HG03095 (cell line): ENCODE measurements at regions not wholly inside any gene's neighbourhood (a gene's known extent, or its start where the extent isn't known, plus 50 kb on each side); places are given as distances from the start of the nearest gene placed in this dataset.
"Not testable (repeated sequence)": the region's sequence is repeated elsewhere in the genome, so short reads cannot be mapped to it uniquely, and the experiment has no call there.

Experiments used
- ATAC-seq: cut with Tn5 transposase; IDR thresholded peaks from one replicate; pipeline ENCODE4 v1.9.1; 2021; ENCODE audit warnings: moderate library complexity; ENCODE audit not compliant: unreplicated experiment

DNA sequence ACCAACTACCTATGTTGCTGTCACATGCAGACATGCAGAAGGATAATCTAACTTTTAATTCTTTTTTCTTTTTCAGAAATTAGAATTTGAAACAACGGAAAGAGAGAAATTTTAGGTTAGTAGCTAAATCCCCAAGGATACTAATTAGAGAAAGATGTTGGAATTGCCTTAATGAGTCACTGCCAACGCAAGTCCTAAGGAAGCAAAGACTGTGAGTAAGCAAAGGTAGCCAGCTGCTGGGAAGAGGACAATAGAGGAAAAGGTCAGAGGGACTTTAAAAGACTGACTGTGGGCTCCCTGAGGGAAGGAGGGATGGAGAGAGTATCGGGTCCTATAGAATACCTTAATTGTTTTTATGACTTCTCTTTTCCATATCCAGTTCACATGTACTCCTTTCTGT lies 461.9 kb upstream of the PAPPA start:
- no peak for ATAC-seq

DNA sequence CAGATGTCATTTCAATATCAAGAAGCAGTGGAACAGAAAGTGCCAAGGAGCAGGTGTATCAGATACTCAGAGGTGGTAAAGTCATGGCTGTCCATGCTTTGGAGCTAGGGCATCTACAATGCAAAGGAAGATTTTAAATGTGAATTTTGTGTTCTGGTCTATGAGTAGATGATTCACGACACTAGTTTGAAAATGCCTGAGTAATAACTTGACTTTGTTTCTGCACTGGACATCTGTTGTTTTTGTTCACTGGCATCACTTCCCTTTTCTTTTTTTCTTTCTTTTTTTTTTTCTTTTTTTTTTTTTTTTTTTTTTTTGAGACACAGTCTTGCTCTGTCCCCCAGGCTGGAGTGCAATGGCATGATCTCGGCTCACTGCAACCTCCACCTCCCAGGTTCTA lies 460.7 kb upstream of the PAPPA start:
- not testable (repeated sequence) for ATAC-seq

DNA sequence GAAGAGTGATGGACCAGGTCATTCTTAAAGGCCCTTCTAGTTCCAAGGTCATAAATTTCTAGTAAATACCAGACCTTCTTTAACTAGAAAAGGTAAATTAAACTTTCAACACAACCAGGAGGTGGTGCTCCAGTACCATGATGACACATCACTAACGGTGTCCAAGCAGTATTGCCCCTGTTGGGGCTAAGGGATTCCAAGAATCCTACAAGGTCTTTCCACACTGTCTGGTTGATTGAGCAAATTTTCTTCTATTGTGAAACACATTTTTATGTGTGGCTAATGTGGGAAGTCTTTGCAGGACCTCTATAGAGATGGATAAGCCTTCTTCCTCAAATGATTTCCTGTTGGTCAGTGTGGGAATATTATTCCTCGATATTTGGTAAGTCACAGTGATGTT lies 459.6 kb upstream of the PAPPA start:
- no peak for ATAC-seq

DNA sequence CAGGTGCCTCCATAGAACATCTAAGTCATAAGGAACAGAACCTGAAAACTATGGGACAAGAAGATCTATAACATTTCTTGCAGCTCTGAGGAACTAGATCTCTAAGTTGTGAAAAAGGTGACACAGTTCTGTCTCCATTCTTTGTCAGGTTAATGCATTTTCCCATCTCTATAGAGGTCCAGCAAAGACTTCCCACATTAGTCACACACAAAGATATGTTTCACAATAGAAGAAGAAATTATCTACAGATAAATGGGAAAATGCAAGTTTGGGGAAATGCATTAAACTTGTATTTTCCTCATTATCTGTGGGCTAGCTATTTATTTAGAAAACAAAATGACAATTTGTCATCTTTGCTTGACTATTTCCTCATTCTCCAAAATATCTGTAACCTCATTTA lies 458.6 kb upstream of the PAPPA start:
- no peak for ATAC-seq

DNA sequence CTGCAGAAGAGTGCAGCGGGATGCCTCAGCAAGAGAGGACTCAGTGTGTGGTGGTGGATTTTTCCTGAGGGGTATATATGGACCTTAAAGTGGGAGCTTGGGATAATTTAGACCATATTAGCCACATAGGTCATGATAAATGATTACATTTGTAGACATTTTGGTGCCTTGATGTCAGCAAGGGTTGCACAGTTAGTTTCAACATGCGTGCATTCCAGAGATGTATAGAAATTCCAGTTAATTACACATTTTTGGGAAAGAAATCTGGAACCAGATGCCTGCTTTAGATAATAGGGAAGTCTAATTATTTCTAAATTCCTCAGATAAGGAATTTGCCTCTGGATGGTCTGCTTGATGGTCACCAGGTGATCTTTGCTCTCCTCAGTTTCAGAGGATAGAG lies 440.6 kb upstream of the PAPPA start:
- ATAC-seq, result no peak

DNA sequence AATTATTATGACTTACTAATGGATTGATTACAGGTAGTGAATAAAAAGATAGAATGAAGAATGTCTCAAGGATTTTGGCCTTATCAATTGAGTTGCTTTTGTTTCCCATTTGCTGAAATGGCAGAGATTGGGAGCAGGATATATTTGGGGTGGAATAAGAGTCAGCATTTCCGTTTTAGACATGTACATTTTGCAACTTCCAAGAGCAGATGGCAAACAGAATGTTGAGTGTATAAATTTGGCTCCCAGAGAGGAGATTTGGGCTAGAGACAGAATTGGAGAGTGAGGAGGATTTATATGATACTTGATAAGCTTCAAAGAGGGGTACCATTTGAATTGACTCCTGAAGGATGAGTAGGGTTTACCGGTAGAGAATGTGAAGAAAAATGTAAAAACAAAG lies 437.9 kb upstream of the PAPPA start:
- no peak for ATAC-seq

DNA sequence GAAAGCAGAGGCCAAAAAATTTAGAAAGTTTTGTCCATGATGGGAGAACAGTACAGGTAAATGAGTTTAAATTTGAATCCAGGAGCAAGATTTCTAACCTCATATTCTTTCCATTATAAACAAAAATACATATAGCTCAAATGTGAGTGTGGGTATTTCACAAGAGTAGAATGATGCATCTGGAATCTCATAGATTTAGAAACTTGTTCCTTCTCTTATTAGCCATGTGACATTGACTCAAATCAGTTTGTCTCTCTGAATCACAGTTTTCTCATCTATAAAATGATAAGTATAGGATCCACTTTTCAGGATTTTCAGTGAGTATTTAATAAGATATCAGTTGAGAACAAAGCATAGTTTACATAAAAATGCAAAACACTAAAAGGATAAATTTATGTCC lies 436.3 kb upstream of the PAPPA start:
- no peak for ATAC-seq

DNA sequence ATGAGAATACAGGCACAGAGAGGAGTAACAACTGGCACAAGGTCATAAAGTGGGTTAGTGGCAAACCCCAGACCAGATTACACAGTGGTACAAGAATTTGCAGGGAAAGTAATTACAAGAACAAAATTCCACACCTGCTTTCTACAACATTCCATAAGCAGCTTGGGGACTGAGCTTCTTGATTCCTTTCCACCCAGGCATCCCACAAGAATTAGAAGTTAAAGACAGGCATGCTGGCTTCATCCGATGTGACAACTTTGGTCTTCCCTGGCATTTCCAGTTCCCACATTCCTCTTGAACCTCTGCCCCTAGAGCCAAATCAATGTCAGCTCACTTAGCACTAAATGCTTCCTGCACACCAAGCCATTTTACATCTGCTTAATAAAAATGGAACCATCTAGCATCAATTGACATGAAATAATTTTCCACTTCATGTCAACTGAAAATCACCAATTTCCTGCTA lies 435.8 kb upstream of the PAPPA start:
- ATAC-seq, result no peak

DNA sequence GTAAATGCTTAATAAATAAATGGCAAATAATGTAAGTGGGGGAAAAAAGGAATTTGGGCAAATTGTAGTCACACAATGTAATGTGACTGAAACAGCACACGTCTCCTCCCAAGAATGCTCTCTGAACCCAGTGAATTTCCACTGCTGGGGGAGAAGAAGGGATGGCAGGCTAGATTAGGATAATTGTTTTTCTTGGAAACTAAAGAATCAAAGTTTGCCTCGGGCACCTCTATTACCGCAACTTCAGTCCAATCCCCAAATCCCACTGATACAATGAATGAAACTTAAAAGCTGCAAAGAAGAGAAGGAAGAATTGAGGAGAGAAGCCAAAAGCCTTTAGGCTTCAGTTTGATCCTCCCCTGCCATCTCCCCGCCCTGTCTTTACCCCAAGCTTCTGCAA lies 423.2 kb upstream of the PAPPA start:
- no peak for ATAC-seq

DNA sequence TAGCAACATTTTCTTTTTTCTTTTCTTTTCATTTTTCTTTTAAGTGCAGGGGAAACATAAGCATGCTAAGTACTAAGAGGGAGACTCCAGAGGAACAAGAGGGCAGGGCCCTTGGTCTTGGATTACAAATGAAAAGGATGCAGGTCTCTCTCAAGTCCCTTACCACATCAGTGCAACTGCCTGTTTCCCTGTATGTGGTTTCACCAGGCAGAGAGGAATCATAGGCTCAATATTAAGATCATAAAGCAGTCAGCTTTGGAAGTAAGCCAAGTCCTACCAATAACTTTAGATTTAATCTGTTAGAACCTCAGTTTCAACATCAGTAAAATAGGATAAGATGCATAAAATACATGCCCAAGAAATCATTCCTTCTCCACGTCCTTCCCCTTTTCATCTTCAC lies 422.7 kb upstream of the PAPPA start:
- ATAC-seq, result no peak

DNA sequence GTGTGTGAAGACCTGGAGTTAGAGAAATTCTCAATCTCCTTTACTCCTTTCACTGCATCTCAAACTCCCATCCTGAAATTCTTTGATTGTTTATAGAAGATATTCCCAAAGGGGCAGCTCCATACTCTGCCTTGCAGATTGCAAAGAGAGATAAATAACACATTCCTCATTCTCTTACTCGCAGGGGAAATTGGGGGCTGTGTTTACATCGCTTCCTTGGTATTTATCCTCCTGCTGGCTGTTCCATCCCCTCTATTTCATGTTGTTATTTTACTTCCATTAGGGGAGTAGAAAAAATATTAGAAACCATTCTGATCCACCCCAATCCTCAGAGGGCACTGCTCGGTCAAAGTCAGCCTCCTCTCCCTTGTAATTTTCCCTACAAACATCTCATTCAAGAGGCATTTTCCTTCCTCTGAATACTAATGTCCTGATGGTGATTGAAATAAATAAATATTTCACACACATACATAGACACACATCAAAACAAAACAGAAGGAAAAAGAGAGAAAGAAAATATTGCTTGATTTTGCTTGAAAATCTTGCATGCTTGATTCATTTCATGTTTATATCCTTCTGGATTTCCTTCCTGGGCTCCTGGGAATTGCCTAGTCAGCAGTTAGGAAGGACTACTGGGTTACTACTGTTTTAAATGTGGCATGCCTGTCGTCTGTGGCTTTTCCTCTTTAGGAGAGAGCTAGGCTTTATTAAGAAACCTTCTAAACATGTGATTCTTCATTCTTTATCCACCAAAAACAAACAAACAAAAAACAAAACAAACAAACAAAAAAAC lies 420.1 kb upstream of the PAPPA start:
- no peak for ATAC-seq

DNA sequence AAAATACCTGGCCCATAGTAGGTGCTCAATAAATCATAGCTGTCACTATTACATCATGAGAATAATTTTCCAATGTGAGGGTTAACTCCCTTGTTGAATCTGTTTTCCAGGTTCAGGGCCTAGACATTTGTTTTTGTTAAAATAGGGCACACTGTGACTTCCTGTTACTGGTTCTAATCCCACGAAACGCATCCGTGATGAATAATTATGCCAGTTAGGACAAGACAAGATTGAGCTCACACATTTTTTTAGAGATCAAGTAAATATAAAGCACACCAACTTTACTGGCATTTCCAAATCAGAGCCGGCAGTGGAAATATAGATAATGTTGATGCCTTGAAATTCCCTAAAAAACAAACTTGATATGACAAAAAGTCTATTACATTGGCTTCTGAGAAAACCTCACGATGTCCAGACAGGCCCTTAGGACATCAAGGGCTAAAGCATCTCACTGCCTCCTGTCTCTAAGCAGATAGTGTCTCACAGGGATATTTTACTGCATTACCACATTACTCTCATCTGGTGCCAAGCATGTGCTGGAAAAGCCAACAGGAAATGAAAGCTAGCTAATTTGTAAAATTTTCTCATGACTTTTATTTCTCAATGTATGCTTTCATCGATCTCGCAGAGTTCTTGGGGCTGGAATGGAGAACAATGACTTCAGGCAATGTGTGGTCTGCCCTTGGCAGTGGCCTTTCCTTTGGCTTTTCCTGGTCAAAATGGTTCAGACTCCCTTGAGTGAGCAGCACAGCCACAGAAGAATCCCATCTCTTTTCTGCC lies 414.3 kb upstream of the PAPPA start:
- ATAC-seq, result no peak

DNA sequence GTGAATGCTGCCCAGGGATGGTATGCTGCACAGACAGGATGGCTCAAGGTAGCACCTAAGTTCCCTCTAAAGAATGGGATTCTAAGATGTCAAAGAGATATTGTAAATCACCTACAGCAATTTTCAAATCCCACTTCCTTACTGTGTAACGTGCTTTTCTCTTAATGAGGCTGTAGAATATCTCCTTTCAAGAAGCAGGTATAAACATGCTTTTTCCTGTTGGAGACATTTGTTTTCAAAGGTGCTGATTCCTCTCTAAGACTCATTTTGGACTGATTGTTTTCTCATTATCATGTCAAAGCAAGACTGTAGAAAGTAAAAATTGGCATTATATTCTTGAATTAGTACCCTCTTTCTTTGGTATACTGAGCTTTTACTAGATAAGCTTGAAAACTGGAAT lies 412.6 kb upstream of the PAPPA start:
- no peak for ATAC-seq

DNA sequence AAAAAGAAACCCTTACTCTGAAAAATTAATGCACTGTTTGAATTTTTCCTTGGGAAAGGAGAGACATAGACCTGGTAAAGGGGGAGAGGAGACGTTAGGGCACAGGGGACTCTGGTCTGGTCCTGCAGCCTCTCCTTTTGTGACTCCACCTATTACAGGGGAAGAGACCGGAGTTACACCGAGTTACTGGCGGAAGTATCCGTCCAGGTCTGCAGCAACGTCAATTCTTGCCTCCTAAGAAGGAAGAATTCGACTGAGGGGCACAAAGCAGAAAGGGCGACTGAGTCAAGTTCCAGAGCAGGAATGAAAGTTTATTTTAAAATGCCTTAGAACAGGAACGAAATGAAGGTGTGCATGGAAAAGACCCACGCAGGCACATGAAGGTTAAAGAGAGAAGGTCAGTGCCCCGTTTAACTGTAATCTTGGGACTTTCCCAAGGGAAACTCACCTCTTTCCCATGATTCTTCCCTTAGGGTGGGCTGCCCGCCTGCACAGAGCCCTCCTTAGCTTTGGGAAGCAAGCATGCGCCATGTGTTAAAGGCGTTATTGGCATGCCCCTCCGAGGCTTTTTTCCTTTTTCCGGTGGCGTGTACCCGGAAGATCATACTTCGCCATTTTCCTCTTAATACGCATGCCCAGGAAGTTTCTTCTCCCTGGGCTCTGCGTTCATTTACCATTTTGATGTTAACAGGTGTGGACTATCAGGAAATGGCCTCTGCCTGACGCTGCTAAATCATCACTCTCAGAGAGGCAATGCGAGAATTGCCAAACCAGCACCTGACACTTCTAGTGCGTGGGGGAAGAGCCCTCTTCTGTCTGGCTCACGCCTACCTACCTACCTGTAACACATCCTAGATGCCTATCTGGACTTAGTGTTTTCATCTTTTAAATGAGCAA lies 409.6 kb upstream of the PAPPA start:
- ATAC-seq, result no peak

DNA sequence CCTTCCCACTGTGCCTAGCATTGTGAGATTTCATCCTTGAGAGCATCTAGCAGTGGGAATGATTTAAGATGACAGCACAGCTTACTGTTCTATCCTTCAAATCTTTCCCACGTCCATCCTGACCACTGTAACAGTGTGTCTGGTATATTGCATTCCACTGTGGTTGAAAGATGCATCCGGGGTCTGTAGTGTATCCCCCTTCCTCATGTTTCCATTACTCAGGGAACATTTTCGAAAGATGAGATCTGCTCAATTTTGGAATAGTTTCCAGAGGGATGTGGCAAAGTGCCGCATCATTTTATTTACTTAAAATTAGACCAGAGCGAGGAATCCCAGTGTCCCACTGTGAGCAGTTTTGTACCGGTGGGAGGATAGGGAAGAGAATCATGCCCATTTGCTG lies 407.1 kb upstream of the PAPPA start:
- ATAC-seq, result no peak

DNA sequence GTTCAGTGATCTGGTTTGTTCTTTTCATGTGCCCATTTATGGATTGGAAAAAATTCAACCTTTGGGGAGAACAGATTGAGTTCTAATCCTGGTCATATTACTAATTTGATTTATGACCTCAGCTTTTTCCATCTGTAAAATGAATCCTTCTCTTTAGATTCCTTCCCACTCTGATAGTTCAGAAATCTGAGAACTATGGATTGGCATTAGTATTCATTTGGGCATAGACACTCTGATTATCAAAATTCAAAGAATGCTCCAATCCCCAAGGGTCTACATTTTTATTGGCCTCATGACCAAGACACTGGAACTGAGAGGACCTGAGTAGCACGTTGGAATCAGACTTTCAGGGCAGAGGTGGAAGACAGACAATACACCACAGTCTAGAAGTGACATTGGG lies 405.9 kb upstream of the PAPPA start:
- ATAC-seq, result no peak

DNA sequence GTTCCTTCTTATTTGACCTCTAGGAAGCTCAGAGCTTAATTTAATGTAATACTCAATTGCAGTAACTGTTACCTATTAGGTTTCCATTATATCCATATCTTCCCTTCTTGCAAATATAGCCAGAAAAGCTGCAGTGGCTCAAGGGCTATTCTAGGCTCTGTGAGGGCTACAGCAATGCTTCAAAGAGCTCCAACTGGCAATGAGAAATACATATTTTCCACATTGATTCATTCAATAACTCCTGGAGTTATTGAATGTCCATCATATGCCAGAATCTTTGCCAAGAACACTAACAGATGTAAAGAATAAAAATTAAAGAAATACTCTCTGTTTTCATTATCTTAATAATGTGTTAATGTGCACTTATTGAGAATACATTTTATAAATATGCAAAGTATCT lies 396.9 kb upstream of the PAPPA start:
- ATAC-seq, result no peak

DNA sequence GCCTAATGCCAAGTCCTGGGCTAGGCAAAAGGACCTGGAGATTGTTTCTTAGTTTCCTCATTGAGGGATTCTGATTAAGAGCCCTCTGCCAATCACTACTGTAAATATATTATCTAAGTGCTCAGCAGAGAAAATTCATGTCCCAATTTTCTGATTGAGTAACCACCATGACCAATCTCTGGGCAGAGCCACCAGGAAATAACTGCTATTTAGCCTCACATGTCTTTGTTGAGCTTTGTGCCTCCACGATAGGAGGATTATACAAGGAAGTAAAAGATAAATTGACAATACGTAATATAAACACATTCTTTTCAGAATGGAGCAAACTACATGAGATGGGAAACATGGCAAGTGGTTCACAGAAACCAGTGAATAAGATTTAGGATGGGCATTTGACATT lies 396.1 kb upstream of the PAPPA start:
- ATAC-seq, result no peak

DNA sequence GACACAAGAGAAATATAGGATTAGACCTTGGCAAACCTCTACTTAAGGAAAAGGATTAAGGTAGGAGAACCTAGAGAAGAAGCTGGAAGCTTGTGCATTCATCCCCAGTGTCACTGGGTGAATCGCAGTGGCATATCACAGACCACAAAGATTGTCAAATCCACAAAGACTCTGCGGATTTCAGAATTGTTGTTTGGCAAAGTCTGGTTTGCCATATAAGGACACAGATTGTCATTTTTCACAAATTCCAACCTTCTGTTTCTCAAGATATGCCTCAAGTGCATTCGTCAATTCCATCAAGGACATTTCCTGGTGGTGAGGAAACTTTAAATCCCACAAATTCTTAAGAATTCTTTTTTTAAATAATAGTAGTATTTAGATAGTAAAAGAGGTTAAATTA lies 395.1 kb upstream of the PAPPA start:
- ATAC-seq, result no peak

DNA sequence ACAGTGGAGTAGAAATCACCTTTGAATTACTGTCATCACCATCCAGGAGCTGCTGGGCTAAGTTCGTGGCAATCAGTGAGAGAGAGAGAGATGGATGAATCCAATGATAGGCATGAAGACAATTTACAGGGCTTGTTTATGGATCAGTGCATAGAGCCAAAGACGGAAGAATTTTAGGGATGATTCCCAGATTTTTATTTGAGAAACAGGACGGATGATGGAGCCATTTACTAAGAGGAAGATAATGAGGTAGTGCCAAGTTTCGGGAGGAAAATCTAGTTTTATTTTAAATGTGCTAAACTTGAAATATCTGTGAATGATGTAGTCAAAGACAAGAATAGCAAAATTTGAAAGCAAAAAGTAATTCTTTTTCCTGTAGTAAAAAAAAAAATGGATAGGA lies 394.2 kb upstream of the PAPPA start:
- ATAC-seq, result no peak

DNA sequence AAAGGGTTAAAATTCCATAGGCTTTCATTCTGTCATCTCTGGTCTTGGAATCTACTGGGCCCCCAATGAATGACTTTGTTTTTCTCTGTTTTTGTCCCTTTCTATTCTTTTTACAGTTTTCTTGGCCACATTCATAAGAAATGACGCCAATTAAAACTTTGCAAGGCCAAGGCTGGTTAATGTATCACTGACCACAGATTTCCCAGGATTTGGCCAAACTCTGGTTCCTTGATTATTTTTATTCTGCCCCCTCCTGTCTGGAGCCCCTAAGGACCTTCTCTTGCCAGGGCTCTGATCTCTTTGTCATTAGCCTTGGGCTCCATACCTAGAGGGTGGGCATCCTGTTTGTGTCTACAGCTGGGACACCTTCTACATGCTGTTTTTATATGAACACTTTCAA lies 388.9 kb upstream of the PAPPA start:
- no peak for ATAC-seq
